A673 (cell line): ENCODE measurements at regions not wholly inside any gene's neighbourhood (a gene's known extent, or its start where the extent isn't known, plus 50 kb on each side); places are given as distances from the start of the nearest gene placed in this dataset.

Experiments
- BruUV-seq: library from RNA; stranded (reverse); fragments of 400-500 nt; replicated peaks from 2 replicates; lab custom pipeline; 2021; lab: Mats Ljungman, UMichigan
- CTCF ChIA-PET: fragments of 300-600 bp; sonication (Branson Sonifier 250); formaldehyde crosslinking; loops from one replicate; lab custom pipeline; 2022; ENCODE audit warnings: antibody characterized with exemption; lab: Charles Lee
- POLR2A ChIA-PET: fragments of 300-600 bp; sonication (Branson Sonifier 250); formaldehyde crosslinking; loops from one replicate; lab custom pipeline; 2022; ENCODE audit warnings: antibody characterized with exemption; ENCODE audit not compliant: low non-redundant PET; lab: Charles Lee
- DNase-seq: peaks from one replicate; pipeline ENCODE4 v3.0.0-alpha.2; 2015; ENCODE audit warnings: low spot score
- H3K27ac ChIP-seq: fragments of 200-600 bp; sonication (generic); 2 replicates; pipeline ENCODE4 v1.5.1; 2016; ENCODE audit warnings: mixed run types, low read depth, mild to moderate bottlenecking, mixed read lengths, antibody characterized with exemption, low read length; ENCODE audit not compliant: poor library complexity, severe bottlenecking
- H3K27me3 ChIP-seq: fragments of 200-600 bp; sonication (generic); replicated peaks from 2 replicates; pipeline ENCODE4 v1.6.1; 2017; ENCODE audit warnings: mixed run types, low read depth, mild to moderate bottlenecking, mixed read lengths, antibody characterized with exemption, low read length; ENCODE audit not compliant: insufficient read depth, poor library complexity
- H3K36me3 ChIP-seq: fragments of 200-600 bp; sonication (generic); 2 replicates; pipeline ENCODE4 v1.6.1; 2016; ENCODE audit warnings: mixed run types, mild to moderate bottlenecking, mixed read lengths, antibody characterized with exemption, low read length; ENCODE audit not compliant: insufficient read depth, poor library complexity, severe bottlenecking
- H3K4me1 ChIP-seq: fragments of 200-600 bp; sonication (generic); 2 replicates; pipeline ENCODE4 v1.6.1; 2017; ENCODE audit warnings: mixed run types, mild to moderate bottlenecking, mixed read lengths, antibody characterized with exemption, low read length; ENCODE audit not compliant: insufficient read depth, poor library complexity, severe bottlenecking
- H3K4me3 ChIP-seq: fragments of 200-600 bp; sonication (generic); 2 replicates; pipeline ENCODE4 v1.5.1; 2016; ENCODE audit warnings: low read depth, mixed run types, mild to moderate bottlenecking, mixed read lengths, low read length; ENCODE audit not compliant: poor library complexity, severe bottlenecking
- H3K9me3 ChIP-seq: fragments of 200-600 bp; sonication (generic); 2 replicates; pipeline ENCODE4 v1.6.1; 2016; ENCODE audit warnings: mixed run types, low read depth, mild to moderate bottlenecking, mixed read lengths, antibody characterized with exemption, low read length; ENCODE audit not compliant: poor library complexity, severe bottlenecking
- CTCF ChIP-seq: fragments of 300-800, 200-600 bp; sonication (generic); conservative IDR thresholded peaks from 2 replicates; pipeline ENCODE4 v1.5.1; 2017; ENCODE audit warnings: low read depth, mild to moderate bottlenecking, antibody characterized with exemption, low read length, moderate library complexity, mixed read lengths
- EZH2 ChIP-seq: fragments of 200-600 bp; sonication (generic); IDR thresholded peaks from 2 replicates; pipeline ENCODE4 v1.6.1; 2017; ENCODE audit warnings: borderline replicate concordance, low read depth, mild to moderate bottlenecking, mixed read lengths, antibody characterized with exemption, low read length; ENCODE audit not compliant: poor library complexity, severe bottlenecking
- intact Hi-C: fragments of 100-400 bp; cut with micrococcal nuclease; formaldehyde crosslinking; loops from one replicate; pipeline ENCODE4 v1.10.0; 2022; ENCODE audit not compliant: unreplicated experiment

- intact Hi-C loops, result no loop called here
- BruUV-seq, result no TSS peak
- TF ChIP-seq EZH2 (no peak), CTCF (no peak)
- Histone ChIP-seq H3K9me3 (no peaks in the 10 kb centered on the region), H3K36me3 (no peaks in the 10 kb centered on the region), H3K4me3 (no peak overlapping the region), H3K27ac (no peak overlapping the region), H3K4me1 (no peaks in the 10 kb centered on the region), H3K27me3 (peaks cover 3% of the 10 kb centered on the region)
- ChIA-PET POLR2A (no interaction called here), CTCF (no interaction called here)
- DNase-seq, result no peak
Observed at GRCh38 chr9:106283769-106284168, 579.2 kb upstream of the ZNF462 start.

- Histone ChIP-seq H3K4me3 (no peak overlapping the region), H3K4me1 (no peaks in the 10 kb centered on the region), H3K27me3 (peaks cover 3% of the 10 kb centered on the region), H3K36me3 (no peaks in the 10 kb centered on the region), H3K9me3 (no peaks in the 10 kb centered on the region), H3K27ac (no peak overlapping the region)
- CTCF ChIA-PET, result no interaction called here
- POLR2A ChIA-PET, result no interaction called here
- no peak for DNase-seq
- intact Hi-C loops, result no loop called here
- TF ChIP-seq CTCF, result no peak
- no peak for TF ChIP-seq EZH2
- BruUV-seq, result no TSS peak
Observed at GRCh38 chr9:106284296-106284695, 578.7 kb upstream of the ZNF462 start.

- Histone ChIP-seq H3K4me3 (no peak overlapping the region), H3K27ac (no peak overlapping the region), H3K36me3 (no peaks in the 10 kb centered on the region), H3K4me1 (no peaks in the 10 kb centered on the region), H3K9me3 (no peaks in the 10 kb centered on the region), H3K27me3 (peaks cover 3% of the 10 kb centered on the region)
- no TSS peak for BruUV-seq
- intact Hi-C loops, result no loop called here
- no peak for DNase-seq
- ChIA-PET POLR2A (no interaction called here), CTCF (no interaction called here)
- no peak for TF ChIP-seq CTCF
- no peak for TF ChIP-seq EZH2
Observed at GRCh38 chr9:106286249-106286648, 576.7 kb upstream of the ZNF462 start.
